ENCODE measurements at regions not wholly inside any gene's neighbourhood (a gene's known extent, or its start where the extent isn't known, plus 50 kb on each side); places are given as distances from the start of the nearest gene placed in this dataset.
"Not testable (repeated sequence)": the region's sequence is repeated elsewhere in the genome, so short reads cannot be mapped to it uniquely, and the experiment has no call there.

- DNase-seq (ENCODE audit: low read depth in 2 of 2) = no peak
Measured at GRCh38 chr3:15851735-15852134, 54.0 kb upstream of the ANKRD28 start.

- DNase-seq (ENCODE audit: low read depth in 2 of 2) = peak; percentile 10 to 45
Measured at GRCh38 chr3:15858547-15859506, 61.0 kb upstream of the ANKRD28 start.

- peak; percentile 57 to 70 for DNase-seq (ENCODE audit: low read depth in 2 of 2)
Measured at GRCh38 chr3:15859507-15860013, 61.8 kb upstream of the ANKRD28 start.

DNA sequence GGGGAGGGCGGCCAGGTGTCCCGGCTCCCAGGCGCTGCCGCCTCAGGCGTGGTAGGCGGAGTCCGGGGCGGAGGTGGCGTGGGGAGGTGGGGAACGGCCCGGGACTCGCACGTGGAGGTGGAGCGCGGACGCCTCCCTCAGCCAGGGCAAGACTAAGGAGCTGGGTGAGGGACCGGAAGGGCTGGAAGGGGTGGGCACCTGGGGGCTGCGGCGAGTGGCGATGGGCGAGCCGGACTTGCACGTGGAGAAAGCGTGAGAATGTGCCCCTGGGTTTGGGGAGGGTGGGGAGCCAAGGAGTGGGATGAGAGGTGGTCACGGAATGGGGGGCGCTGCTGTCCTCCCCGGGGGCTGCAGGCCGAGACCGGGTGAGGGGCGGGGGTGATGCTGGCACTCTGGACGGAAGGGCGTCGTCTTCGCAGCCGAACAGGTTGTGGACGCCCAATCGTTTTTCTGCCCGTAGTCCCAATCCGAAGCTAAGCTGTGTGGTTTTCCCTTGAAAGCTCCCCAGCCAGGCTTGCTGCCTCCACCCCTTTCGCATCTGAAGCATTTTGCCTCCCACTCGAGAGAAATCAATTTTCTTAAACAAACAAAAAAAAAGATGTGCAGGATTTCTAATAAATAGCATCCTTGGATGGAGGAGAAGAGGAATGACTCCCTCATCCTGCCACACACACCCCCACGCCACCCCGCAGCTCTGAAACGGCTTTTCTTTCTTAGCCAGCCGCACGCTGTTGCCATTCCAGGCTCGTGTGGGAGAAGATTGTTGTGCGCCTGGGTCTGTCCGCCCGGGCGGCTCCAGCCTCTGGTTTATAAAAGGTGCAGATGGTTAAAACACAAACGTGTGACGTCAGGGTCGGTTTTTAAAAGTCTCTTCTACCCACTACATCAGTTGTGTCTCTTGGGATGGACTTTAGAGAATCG, 62.5 kb upstream of the ANKRD28 start:
- peak in 1 of 2 experiments; percentile 17 for DNase-seq (ENCODE audit: low read depth in 2 of 2)

- no peak for DNase-seq (ENCODE audit: low read depth in 2 of 2)
Measured at GRCh38 chr3:15861163-15861562, 63.4 kb upstream of the ANKRD28 start.

DNA sequence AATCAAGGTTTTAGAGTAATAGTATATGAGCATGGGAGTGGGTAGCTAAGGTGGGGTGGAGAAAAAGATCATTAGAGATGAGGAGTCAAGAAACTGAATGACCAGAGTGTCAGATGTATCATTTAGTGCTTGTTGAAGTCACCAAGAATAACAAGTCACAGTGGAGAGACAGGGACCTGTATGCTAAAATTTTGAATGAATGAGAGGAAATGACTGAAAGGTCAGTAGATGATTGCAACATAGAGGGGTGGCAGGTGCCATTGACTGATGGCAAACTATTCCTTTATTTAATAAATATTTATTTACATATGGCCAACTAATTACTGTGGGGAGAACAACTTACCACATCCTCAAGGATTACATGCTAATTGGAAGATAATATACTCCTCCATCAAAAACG, 75.0 kb upstream of the ANKRD28 start:
- DNase-seq (ENCODE audit: low read depth in 2 of 2) = no peak

DNA sequence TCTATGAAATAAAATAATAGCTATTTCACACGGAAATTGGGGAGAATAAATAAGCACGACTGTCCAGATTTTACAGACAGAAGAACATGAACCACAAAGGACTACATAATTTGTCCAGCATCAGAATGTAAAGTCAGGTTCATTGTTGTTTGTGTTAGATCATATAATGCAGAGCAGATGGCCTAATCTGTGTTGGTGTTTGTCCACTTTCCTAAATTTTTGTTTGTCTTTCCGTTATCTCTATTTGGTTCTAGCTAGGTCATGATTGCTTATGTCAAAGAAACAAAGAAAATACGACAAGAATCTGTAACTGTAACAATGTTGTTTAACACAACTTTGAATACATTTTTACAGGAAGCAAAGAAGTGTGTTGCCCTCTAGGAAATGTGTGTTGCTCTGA, 75.6 kb upstream of the ANKRD28 start:
- no peak for DNase-seq (ENCODE audit: low read depth in 2 of 2)

- no peak for DNase-seq (ENCODE audit: low read depth in 2 of 2)
Measured at GRCh38 chr3:15875016-15875689, 77.4 kb upstream of the ANKRD28 start.

DNA sequence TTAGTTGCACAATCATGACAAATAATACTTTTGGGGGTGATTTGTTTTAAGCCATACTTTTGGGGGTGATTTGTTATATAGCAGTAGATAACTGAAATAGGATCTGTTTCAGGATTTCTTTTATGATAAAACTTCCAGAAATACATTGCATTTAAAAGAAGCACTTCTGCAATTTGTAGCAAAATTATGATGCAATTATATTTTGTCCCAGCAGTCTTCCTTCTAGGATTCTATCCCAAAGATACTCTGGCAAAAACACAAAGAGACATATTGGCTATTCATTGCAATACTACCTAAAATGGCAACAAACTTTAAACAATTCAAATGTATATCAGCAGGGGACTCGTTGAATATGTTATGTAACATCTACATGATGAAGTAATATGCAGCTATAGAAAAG, 78.9 kb upstream of the ANKRD28 start:
- no peak for DNase-seq (ENCODE audit: low read depth in 2 of 2)

DNA sequence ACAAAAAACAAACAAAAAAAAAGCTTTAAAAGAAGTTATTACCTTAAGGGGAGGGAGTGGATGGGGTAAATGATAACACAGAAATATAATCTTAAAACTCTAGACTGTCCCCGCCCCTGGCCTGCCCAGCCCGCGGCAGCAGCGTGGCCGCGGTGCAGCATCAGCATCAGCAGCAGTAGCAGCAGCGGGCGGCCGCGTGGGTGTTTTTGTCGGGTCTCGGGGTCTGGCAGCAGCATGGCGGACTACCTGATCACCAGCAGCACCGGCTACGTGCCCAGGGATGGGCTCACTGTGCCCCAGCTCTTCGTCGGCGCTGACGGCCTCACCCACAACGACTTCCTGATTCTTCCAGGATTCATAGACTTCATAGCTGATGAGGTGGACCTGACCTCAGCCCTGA, 80.0 kb upstream of the ANKRD28 start:
- DNase-seq (ENCODE audit: low read depth in 2 of 2) = no peak

DNA sequence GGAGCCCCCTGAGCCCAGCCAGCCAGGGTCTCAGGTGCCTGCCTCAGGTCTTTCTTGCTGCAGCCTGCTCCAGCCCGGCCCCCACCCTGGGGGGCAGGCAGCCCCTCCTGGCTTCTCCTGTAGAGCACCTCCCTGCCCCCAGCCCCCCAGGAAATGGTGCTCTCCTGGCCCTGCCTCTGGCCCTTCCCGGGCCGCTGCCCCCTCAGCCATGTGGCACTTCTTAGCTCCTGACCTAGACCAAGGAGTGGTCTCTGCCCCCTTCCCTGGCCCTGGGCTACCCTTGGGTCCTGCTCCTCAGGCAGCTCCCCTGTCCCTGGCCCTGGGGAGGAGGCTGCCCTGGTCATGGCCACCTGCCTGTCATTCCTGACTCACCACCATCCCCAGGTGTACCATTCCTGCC, 82.0 kb upstream of the ANKRD28 start:
- not testable (repeated sequence) for DNase-seq (ENCODE audit: low read depth in 2 of 2)

GRCh38 chr3:15882577-15882976, 84.8 kb upstream of the ANKRD28 start:
- no peak for DNase-seq (ENCODE audit: low read depth in 2 of 2)

DNA sequence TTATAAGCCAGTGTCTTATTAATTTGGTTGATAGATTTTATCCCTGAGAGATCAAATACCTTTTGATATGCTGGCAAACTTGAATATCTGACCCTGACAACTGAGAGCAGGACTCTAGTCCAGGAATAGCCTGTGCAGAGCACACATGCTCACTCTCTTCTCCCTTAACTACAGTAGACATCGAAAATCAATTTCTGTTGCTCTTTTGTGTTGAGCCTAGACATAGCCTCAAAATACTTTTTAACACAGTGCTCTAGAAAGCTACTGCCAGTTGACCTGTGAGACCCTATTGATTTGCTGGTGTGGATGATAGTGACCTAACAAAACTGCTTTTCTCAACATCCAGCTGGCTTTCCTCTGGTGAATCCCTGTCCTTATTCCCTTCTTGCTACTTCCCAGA, 86.4 kb upstream of the ANKRD28 start:
- DNase-seq (ENCODE audit: low read depth in 2 of 2) = no peak

GRCh38 chr3:15886521-15886920, 88.7 kb upstream of the ANKRD28 start:
- no peak for DNase-seq (ENCODE audit: low read depth in 2 of 2)

DNA sequence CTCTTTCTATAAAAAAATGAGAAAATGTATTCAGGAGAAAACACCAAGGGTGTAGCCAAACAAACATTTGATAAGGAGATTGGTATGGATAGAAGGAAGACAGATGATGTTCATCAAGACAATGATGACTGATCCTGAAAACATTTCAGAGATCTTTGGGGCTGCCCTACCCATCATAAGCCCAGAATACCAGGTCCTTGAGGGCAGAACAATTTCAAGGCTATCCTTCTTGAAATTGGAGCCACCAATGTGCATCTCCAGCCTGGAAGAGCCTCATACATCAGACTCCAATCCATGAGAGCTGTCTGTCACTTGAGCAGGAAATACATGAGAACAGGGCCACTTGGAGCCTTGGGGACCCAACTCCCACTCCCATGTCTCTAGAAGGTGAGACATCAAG, 89.5 kb upstream of the ANKRD28 start:
- DNase-seq (ENCODE audit: low read depth in 2 of 2) = no peak

- no peak for DNase-seq (ENCODE audit: low read depth in 2 of 2)
Measured at GRCh38 chr3:15889936-15890335, 92.2 kb upstream of the ANKRD28 start.

- no peak for DNase-seq (ENCODE audit: low read depth in 2 of 2)
Measured at GRCh38 chr3:15892311-15893227, 94.8 kb upstream of the ANKRD28 start.

DNA sequence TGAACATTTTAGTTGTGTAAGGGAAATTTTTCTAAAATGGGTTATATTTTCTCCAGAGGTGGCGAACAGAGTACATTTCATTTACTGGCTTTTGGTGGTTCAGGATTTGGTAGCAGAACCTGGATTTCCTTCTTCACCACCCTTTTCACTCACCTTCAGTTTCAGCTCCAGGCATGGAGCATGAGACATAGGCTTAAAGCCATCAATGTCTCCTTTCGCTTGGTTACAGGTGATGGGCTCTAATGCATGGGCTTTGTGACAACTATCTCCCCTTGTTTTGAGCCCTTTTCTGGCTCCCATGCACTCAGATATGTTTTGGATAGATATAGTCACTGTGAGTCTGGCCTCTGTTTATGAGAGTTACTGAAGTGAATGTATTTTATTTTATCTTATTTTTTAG, 96.6 kb upstream of the ANKRD28 start:
- no peak for DNase-seq (ENCODE audit: low read depth in 2 of 2)

GRCh38 chr3:15896500-15896899, 98.7 kb upstream of the ANKRD28 start:
- DNase-seq (ENCODE audit: low read depth in 2 of 2) = no peak

- DNase-seq (ENCODE audit: low read depth in 2 of 2) = no peak
Measured at GRCh38 chr3:15899388-15899787, 101.6 kb upstream of the ANKRD28 start.

DNA sequence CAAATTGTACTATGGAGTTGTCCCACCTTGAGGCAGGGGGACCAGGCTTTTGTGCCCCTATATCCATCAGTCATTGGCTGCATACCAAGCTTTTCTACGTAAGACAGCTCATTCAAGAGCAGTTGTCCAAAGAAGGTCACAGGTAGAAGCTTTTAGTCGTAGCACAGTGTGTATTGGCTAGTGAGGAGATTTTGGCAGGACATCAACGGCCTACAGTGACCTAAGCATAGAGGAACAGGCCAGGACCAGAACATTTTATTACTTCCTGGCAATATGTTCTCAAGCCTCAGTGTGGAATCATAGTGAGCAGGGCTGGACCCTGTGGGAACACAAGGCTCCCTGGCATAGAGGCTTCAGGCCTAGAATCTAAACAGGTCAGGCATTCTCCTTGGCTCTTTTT, 105.4 kb upstream of the ANKRD28 start:
- no peak for DNase-seq (ENCODE audit: low read depth in 2 of 2)
